Spinal cord (tissue), 9 donors: ENCODE measurements at regions not wholly inside any gene's neighbourhood (a gene's known extent, or its start where the extent isn't known, plus 50 kb on each side); places are given as distances from the start of the nearest gene placed in this dataset.
A peak's percentile ranks its signal among the peaks of the same experiment; 100 is the strongest.

Experiments
- DNase-seq, 6 donors: peaks; one replicate each; pipeline versions ENCODE4 v3.0.0 to v3.0.0-alpha.2; 2013 to 2015; ENCODE audit warnings: low spot score in 6 of 6, low read depth in 4 of 6
- H3K27ac ChIP-seq: one replicate; pipeline ENCODE4 v1.5.1; 2013; ENCODE audit warnings: low read depth, low read length, control low read depth
- H3K27me3 ChIP-seq: one replicate; pipeline ENCODE4 v1.6.1; 2013; ENCODE audit warnings: low read length; ENCODE audit not compliant: control insufficient read depth, insufficient read depth
- H3K36me3 ChIP-seq: one replicate; pipeline ENCODE4 v1.6.1; 2013; ENCODE audit warnings: low read length; ENCODE audit not compliant: control insufficient read depth, insufficient read depth
- H3K4me1 ChIP-seq: one replicate; pipeline ENCODE4 v1.6.1; 2013; ENCODE audit warnings: low read length; ENCODE audit not compliant: control insufficient read depth, insufficient read depth
- H3K4me3 ChIP-seq: one replicate; pipeline ENCODE4 v1.5.1; 2013; ENCODE audit warnings: low read depth, low read length, control low read depth
- H3K9me3 ChIP-seq: one replicate; pipeline ENCODE4 v1.6.1; 2013; ENCODE audit warnings: low read length; ENCODE audit not compliant: control insufficient read depth, insufficient read depth
- WGBS: methylation state at CpG from one replicate; pipeline ENCODE4 v1.1.5; 2013; ENCODE audit warnings: missing lambda C conversion rate; ENCODE audit not compliant: insufficient coverage; 5-methylcytosine and 5-hydroxymethylcytosine counted together
- donor health status: healthy.

GRCh38 chr2:172228177-172228808 is 125.6 kb upstream of the DLX2 start:
- no peak overlapping the region for H3K27ac ChIP-seq
- no peak overlapping the region for H3K4me3 ChIP-seq
- no peaks in the 10 kb centered on the region for H3K36me3 ChIP-seq
- DNase-seq = peak in 2 of 6 donors; percentile 28 to 94
- H3K27me3 ChIP-seq = no peaks in the 10 kb centered on the region
- WGBS = 62% methylated on average over 10 of the region's 10 CpGs
- no peaks in the 10 kb centered on the region for H3K9me3 ChIP-seq
- H3K4me1 ChIP-seq = peaks cover 26% of the 10 kb centered on the region

- peaks cover 27% of the 10 kb centered on the region for H3K4me1 ChIP-seq
Measured at GRCh38 chr2:172229125-172229524, 126.4 kb upstream of the DLX2 start.

GRCh38 chr2:172230332-172230888 is 127.7 kb upstream of the DLX2 start:
- no peak overlapping the region for H3K4me3 ChIP-seq
- H3K4me1 ChIP-seq = peaks cover 40% of the 10 kb centered on the region
- 21% methylated on average over 5 of the region's 5 CpGs for WGBS
- no peak for DNase-seq
- peaks cover 5% of the 10 kb centered on the region for H3K27me3 ChIP-seq
- H3K9me3 ChIP-seq = no peaks in the 10 kb centered on the region
- peak overlapping the region; percentile 11 for H3K27ac ChIP-seq
- H3K36me3 ChIP-seq = no peaks in the 10 kb centered on the region

More at GRCh38 chr2:172229125-172229524, 126.4 kb upstream of the DLX2 start:
- H3K4me3 ChIP-seq = no peak overlapping the region
- H3K27me3 ChIP-seq = no peaks in the 10 kb centered on the region
- no peaks in the 10 kb centered on the region for H3K36me3 ChIP-seq
- H3K27ac ChIP-seq = no peak overlapping the region
- 96% methylated on average over 4 of the region's 4 CpGs for WGBS
- no peak for DNase-seq
- H3K9me3 ChIP-seq = no peaks in the 10 kb centered on the region

- peak in 3 of 6 donors; percentile 49 to 88 (median 86) for DNase-seq
- no peaks in the 10 kb centered on the region for H3K36me3 ChIP-seq
- no peak overlapping the region for H3K4me3 ChIP-seq
- peak overlapping the region; percentile 61 for H3K27ac ChIP-seq
- H3K27me3 ChIP-seq = peaks cover 5% of the 10 kb centered on the region
- 54% methylated on average over 4 of the region's 6 CpGs for WGBS
- H3K9me3 ChIP-seq = no peaks in the 10 kb centered on the region
- H3K4me1 ChIP-seq = peaks cover 41% of the 10 kb centered on the region
Measured at GRCh38 chr2:172230889-172231401, 128.2 kb upstream of the DLX2 start.

GRCh38 chr2:172231508-172231907 is 128.8 kb upstream of the DLX2 start:
- no peak for DNase-seq
- Histone ChIP-seq H3K27ac (peak overlapping the region; percentile 61), H3K36me3 (no peaks in the 10 kb centered on the region), H3K27me3 (peaks cover 5% of the 10 kb centered on the region), H3K4me1 (peaks cover 41% of the 10 kb centered on the region), H3K4me3 (no peak overlapping the region), H3K9me3 (no peaks in the 10 kb centered on the region)
- 78% methylated on average over 1 of the region's 3 CpGs for WGBS

- Histone ChIP-seq H3K27me3 (peaks cover 5% of the 10 kb centered on the region), H3K4me3 (no peak overlapping the region), H3K36me3 (no peaks in the 10 kb centered on the region), H3K4me1 (peaks cover 41% of the 10 kb centered on the region), H3K9me3 (no peaks in the 10 kb centered on the region), H3K27ac (peak overlapping the region; percentile 82)
- WGBS = 81% methylated on average over 6 of the region's 9 CpGs
- peak in 1 of 6 donors; percentile 41 for DNase-seq
Measured at GRCh38 chr2:172232708-172233396, 130.2 kb upstream of the DLX2 start.

GRCh38 chr2:172233987-172234715 is 131.5 kb upstream of the DLX2 start:
- WGBS = 20% methylated on average over 6 of the region's 9 CpGs
- H3K36me3 ChIP-seq = no peaks in the 10 kb centered on the region
- no peaks in the 10 kb centered on the region for H3K9me3 ChIP-seq
- peaks cover 5% of the 10 kb centered on the region for H3K27me3 ChIP-seq
- peak in 4 of 6 donors; percentile 35 to 80 (median 50) for DNase-seq
- peak overlapping the region; percentile 61 for H3K4me3 ChIP-seq
- H3K27ac ChIP-seq = peak overlapping the region; percentile 82
- peaks cover 41% of the 10 kb centered on the region for H3K4me1 ChIP-seq

GRCh38 chr2:172234716-172235691 is 132.3 kb upstream of the DLX2 start:
- Histone ChIP-seq H3K27me3 (peaks cover 5% of the 10 kb centered on the region), H3K4me3 (peak overlapping the region; percentile 61), H3K27ac (peak overlapping the region; percentile 82), H3K4me1 (peaks cover 39% of the 10 kb centered on the region), H3K9me3 (no peaks in the 10 kb centered on the region), H3K36me3 (no peaks in the 10 kb centered on the region)
- peak in 3 of 6 donors; percentile 35 to 86 (median 66) for DNase-seq
- WGBS = under 1% methylated on average over 60 of the region's 65 CpGs
